HL-60 (cell line): ENCODE measurements at regions not wholly inside any gene's neighbourhood (a gene's known extent, or its start where the extent isn't known, plus 50 kb on each side); places are given as distances from the start of the nearest gene placed in this dataset.

Experiments used
- DNase-seq, 2 experiments: peaks; one replicate each; pipeline ENCODE4 v3.0.0-alpha.2; 2010 to 2020; ENCODE audit warnings: low read depth in 1 of 2, low spot score in 1 of 2
- H3K27ac ChIP-seq: fragments of 250-450 bp; sonication (Bioruptor Pico); replicated peaks from 2 replicates; pipeline ENCODE4 v1.5.1; 2020; ENCODE audit warnings: mild to moderate bottlenecking, moderate library complexity
- H3K27me3 ChIP-seq: fragments of 250-450 bp; sonication (Bioruptor Pico); 2 replicates; pipeline ENCODE4 v1.5.1; 2021; ENCODE audit warnings: mild to moderate bottlenecking, moderate library complexity; ENCODE audit not compliant: insufficient read depth, poor library complexity, severe bottlenecking
- H3K4me3 ChIP-seq: replicated peaks from 2 replicates; pipeline ENCODE4 v1.5.1; 2011; ENCODE audit warnings: mild to moderate bottlenecking, control low read depth, low read length; ENCODE audit not compliant: insufficient read depth
- CTCF ChIP-seq: IDR thresholded peaks from one replicate; pipeline ENCODE4 v1.5.1; 2011; ENCODE audit warnings: low read length, control low read depth, inconsistent platforms; ENCODE audit not compliant: insufficient read depth
- GABPA ChIP-seq: IDR thresholded peaks from 2 replicates; pipeline ENCODE4 v1.6.1; 2012; ENCODE audit warnings: low read depth
- POLR2AphosphoS5 ChIP-seq: IDR thresholded peaks from 2 replicates; pipeline ENCODE4 v1.6.1; 2012; ENCODE audit warnings: low read depth
- REST ChIP-seq: IDR thresholded peaks from 2 replicates; pipeline ENCODE4 v1.6.1; 2012; ENCODE audit warnings: low read depth; ENCODE audit not compliant: insufficient replicate concordance
- SPI1 ChIP-seq: IDR thresholded peaks from 2 replicates; pipeline ENCODE4 v1.6.1; 2012; ENCODE audit warnings: low read depth, mild to moderate bottlenecking, borderline replicate concordance

- Histone ChIP-seq H3K27me3 (no peaks in the 10 kb centered on the region), H3K4me3 (no peak overlapping the region), H3K27ac (no peak overlapping the region)
- no peak for DNase-seq
- TF ChIP-seq SPI1 (no peak), GABPA (no peak), POLR2AphosphoS5 (no peak), CTCF (no peak), REST (no peak)
Measured at GRCh38 chr11:71136095-71136845, 116.1 kb downstream of the SHANK2 start.

- Histone ChIP-seq H3K4me3 (no peak overlapping the region), H3K27ac (no peak overlapping the region), H3K27me3 (no peaks in the 10 kb centered on the region)
- TF ChIP-seq CTCF: no peak
- TF ChIP-seq REST: no peak
- TF ChIP-seq POLR2AphosphoS5: no peak
- TF ChIP-seq GABPA: no peak
- no peak for TF ChIP-seq SPI1
- DNase-seq: no peak
Measured at GRCh38 chr11:71135112-71135511, 117.3 kb downstream of the SHANK2 start.

- Histone ChIP-seq H3K27me3 (no peaks in the 10 kb centered on the region), H3K27ac (no peak overlapping the region), H3K4me3 (no peak overlapping the region)
- no peak for DNase-seq
- TF ChIP-seq POLR2AphosphoS5 (no peak), CTCF (no peak), GABPA (no peak), REST (no peak), SPI1 (no peak)
Measured at GRCh38 chr11:71133946-71134345, 118.4 kb downstream of the SHANK2 start.
